ENCODE measurements at regions not wholly inside any gene's neighbourhood (a gene's known extent, or its start where the extent isn't known, plus 50 kb on each side); places are given as distances from the start of the nearest gene placed in this dataset.

GRCh38 chr14:47949006-47949405, 273.6 kb upstream of the MDGA2 start:
- no peak overlapping the region for H3K4me3 ChIP-seq (replicated peaks in 1 of 2; ENCODE audit: low read depth in 1 of 2, low read length in 2 of 2)
- POLR2A ChIA-PET: no interaction called here
- H3K79me2 ChIP-seq (ENCODE audit: insufficient read depth, low read length): no peaks in the 10 kb centered on the region
- H3K9ac ChIP-seq (ENCODE audit: low read length): no peak overlapping the region
- H3K27ac ChIP-seq (ENCODE audit: low read depth, low read length): no peak overlapping the region
- no peaks in the 10 kb centered on the region for H3K4me1 ChIP-seq (ENCODE audit: control insufficient read depth in 1 of 2, insufficient read depth in 2 of 2, low read length in 2 of 2)
- H3K9me3 ChIP-seq (ENCODE audit: control insufficient read depth in 1 of 2, insufficient read depth in 1 of 2, low read depth in 1 of 2, low read length in 2 of 2): peaks cover 0 to 4% of the 10 kb centered on the region in 2 experiments; a peak in 2 of 4 replicates
- H3K9me2 ChIP-seq (ENCODE audit: insufficient read depth): no peaks in the 10 kb centered on the region
- ATAC-seq (no peak), DNase-seq (ENCODE audit: low read depth, low spot score) (no peak)
- BruUV-seq (replicated peaks): no TSS peak
- CTCF ChIA-PET: no interaction called here
- TF ChIP-seq EGR1 (IDR thresholded peaks at IDR 0.05; ENCODE audit: low read depth): no peak
- no peak for TF ChIP-seq RAD21 (IDR thresholded peaks at IDR 0.05; ENCODE audit: low read depth)
- no peak for TF ChIP-seq ZNF274 (IDR thresholded peaks at IDR 0.05; ENCODE audit: low read depth, low read length)
- TF ChIP-seq SRF (IDR thresholded peaks at IDR 0.05; ENCODE audit: low read depth): no peak
- TF ChIP-seq CEBPB (IDR thresholded peaks at IDR 0.05; ENCODE audit: low read depth): no peak
- TF ChIP-seq JUND (IDR thresholded peaks at IDR 0.05): no peak
- no peak for TF ChIP-seq REST (IDR thresholded peaks at IDR 0.05; ENCODE audit: low read depth)
- no peak for TF ChIP-seq EZH2 (IDR thresholded peaks at IDR 0.05)
- TF ChIP-seq EZH2phosphoT487 (IDR thresholded peaks at IDR 0.05; ENCODE audit: borderline replicate concordance): no peak
- no peak for TF ChIP-seq YY1 (IDR thresholded peaks at IDR 0.05; ENCODE audit: extremely low read depth, insufficient replicate concordance, low read depth, low read length)
- TF ChIP-seq POLR2AphosphoS5 (IDR thresholded peaks at IDR 0.05; ENCODE audit: low read depth, low read length): no peak
- TF ChIP-seq ZBTB33 (IDR thresholded peaks at IDR 0.05; ENCODE audit: extremely low read depth, insufficient replicate concordance, low read length): no peak
- no peak for TF ChIP-seq CTCF (IDR thresholded peaks at IDR 0.05 in 2 of 3, conservative IDR thresholded peaks at IDR 0.05 in 1 of 3; ENCODE audit: borderline replicate concordance in 1 of 3, insufficient read depth in 1 of 3, low read depth in 2 of 3, low read length in 2 of 3)
- TF ChIP-seq ATF3 (IDR thresholded peaks at IDR 0.05): no peak
- no peak for TF ChIP-seq SIN3A (IDR thresholded peaks at IDR 0.05; ENCODE audit: low read depth)
- TF ChIP-seq TCF7L2 (IDR thresholded peaks at IDR 0.05; ENCODE audit: borderline replicate concordance, extremely low read depth, insufficient read depth, insufficient read length): no peak
- TF ChIP-seq CBX3 (IDR thresholded peaks at IDR 0.05; ENCODE audit: low read depth): no peak
- no peak for TF ChIP-seq FOSL1 (IDR thresholded peaks at IDR 0.05; ENCODE audit: low read depth)
- no peaks in the 10 kb centered on the region for H3K36me3 ChIP-seq (ENCODE audit: control insufficient read depth in 1 of 2, insufficient read depth in 2 of 2, low read length in 2 of 2)
- no peak overlapping the region for H3K4me2 ChIP-seq (ENCODE audit: low read length)
- H3K27me3 ChIP-seq (ENCODE audit: insufficient read depth, low read length): no peaks in the 10 kb centered on the region
- RAD21 ChIA-PET (ENCODE audit: low non-redundant PET in 1 of 2, low total read pairs in 2 of 2, uncharacterized antibody in 2 of 2, unreplicated experiment in 2 of 2): no interaction called here
- H4K20me1 ChIP-seq (ENCODE audit: insufficient read depth): no peaks in the 10 kb centered on the region
- no peak overlapping the region for H2AFZ ChIP-seq (ENCODE audit: low read depth, low read length, poor library complexity, severe bottlenecking)
- intact Hi-C loops (cut with micrococcal nuclease): no loop called here
